ENCODE measurements at regions not wholly inside any gene's neighbourhood (a gene's known extent, or its start where the extent isn't known, plus 50 kb on each side); places are given as distances from the start of the nearest gene placed in this dataset.
"Not testable (repeated sequence)": the region's sequence is repeated elsewhere in the genome, so short reads cannot be mapped to it uniquely, and the experiment has no call there.

DNA sequence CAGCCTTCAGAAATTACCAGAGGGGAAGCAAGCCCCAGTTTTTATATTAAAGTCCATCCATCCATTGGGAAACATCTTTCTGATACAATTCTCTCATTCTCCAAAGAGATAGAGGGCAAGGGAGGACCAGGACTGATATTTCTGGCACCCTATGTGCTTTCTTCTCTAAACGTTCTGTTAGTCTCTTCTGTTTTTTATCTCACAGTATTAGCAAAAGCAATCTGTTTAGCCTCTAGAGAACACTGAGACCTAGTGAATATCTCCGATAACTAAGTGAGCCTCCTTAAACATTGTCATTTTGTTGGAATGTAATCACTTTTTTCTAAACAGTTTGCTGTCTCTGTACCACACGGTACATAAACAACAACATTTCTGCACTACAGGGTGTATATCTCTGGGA, 464.6 kb downstream of the JRKL start:
- TF ChIP-seq, protein P1, sequence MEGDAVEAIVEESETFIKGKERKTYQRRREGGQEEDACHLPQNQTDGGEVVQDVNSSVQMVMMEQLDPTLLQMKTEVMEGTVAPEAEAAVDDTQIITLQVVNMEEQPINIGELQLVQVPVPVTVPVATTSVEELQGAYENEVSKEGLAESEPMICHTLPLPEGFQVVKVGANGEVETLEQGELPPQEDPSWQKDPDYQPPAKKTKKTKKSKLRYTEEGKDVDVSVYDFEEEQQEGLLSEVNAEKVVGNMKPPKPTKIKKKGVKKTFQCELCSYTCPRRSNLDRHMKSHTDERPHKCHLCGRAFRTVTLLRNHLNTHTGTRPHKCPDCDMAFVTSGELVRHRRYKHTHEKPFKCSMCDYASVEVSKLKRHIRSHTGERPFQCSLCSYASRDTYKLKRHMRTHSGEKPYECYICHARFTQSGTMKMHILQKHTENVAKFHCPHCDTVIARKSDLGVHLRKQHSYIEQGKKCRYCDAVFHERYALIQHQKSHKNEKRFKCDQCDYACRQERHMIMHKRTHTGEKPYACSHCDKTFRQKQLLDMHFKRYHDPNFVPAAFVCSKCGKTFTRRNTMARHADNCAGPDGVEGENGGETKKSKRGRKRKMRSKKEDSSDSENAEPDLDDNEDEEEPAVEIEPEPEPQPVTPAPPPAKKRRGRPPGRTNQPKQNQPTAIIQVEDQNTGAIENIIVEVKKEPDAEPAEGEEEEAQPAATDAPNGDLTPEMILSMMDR (IDR thresholded peaks at IDR 0.05; ENCODE audit: insufficient read depth, low read depth, low read length), result no peak
- no peak for DNase-seq (ENCODE audit: low read depth)
- no peak overlapping the region for H3K4me3 ChIP-seq (ENCODE audit: low read depth, low read length)

DNA sequence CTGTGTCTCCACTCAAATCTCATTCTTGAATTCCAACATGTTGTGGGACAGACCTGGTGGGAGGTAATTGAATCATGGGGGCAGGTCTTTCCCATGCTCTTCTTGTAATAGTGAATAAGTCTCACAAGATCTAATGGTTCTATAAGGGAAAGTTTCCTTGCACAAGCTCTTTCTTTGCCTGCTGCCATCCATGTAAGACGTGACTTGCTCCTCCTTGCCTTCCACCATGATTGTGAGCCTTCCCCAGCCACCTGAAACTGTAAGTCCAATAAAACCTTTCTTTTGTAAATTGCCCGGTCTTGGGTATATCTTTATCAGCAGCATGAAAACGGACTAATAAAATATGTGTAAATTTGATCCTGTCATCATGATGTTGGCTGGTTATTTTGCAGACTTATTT, 471.9 kb downstream of the JRKL start:
- not testable (repeated sequence) for DNase-seq (ENCODE audit: low read depth); H3K4me3 ChIP-seq (ENCODE audit: low read depth, low read length)

DNA sequence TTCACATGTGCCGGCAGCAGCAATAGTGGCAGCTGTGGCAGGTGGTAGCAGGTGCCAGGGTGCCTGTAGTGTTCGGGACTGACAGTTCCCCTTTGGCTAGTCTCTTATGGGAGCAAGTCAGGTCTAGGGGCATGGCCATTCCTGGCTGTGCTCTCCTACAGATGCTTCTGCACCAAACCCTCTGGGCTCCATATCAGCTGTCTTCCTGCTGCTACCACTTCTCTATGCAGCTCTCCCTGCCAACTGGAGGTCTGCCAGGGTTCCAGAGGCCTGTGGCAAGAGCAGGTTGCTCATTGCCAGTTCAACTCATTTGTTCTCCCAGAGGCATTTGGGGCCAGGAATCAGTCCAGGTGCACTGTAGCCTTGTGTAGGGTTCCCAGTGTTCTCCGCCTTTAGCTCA, 473.7 kb downstream of the JRKL start:
- TF ChIP-seq, protein P1 (IDR thresholded peaks at IDR 0.05; ENCODE audit: insufficient read depth, low read depth, low read length), result no peak
- no peak for DNase-seq (ENCODE audit: low read depth)
- no peak overlapping the region for H3K4me3 ChIP-seq (ENCODE audit: low read depth, low read length)

DNA sequence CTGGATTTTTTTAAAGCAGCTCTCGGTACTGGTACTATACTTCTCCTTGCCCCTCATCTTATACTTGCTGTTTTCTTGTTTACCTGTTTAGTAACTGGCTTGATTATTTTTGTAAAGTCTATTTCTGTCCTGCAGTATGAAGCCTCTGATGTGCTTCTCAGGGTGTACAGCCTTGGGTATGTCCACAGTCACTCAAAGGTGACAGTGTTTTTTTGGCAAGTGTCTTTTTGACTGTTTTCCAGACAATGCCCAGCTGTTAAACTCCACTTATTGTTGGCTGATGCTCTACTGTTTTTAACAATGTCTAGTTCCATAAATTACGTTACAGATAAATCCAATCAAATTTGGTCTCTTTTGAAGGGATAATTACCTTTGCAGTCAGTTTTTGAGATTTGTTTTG, 475.2 kb downstream of the JRKL start:
- TF ChIP-seq, protein P1 (IDR thresholded peaks at IDR 0.05; ENCODE audit: insufficient read depth, low read depth, low read length), result no peak
- H3K4me3 ChIP-seq (ENCODE audit: low read depth, low read length), result no peak overlapping the region
- DNase-seq (ENCODE audit: low read depth), result no peak

DNA sequence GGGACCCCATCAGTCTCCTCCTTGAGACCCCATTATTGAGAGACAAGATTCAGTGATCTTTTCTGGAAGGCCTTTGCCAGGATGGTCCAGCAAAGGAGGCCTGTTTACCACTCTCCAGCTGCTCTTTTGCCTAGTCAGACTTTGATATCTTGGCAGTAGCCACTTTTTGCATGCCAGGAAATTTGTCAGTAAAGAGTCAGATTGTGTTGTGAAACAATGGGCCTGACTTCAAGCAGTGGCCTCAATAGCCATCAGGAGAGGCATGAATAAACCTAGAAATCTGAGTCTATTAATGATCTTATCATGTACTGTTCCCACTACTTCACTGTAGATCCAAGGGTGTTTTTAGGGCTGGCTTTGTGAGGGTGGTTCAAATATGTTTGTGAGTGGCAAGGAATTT, 479.4 kb downstream of the JRKL start:
- DNase-seq (ENCODE audit: low read depth), result no peak
- H3K4me3 ChIP-seq (ENCODE audit: low read depth, low read length), result no peak overlapping the region
- TF ChIP-seq, protein P1 (IDR thresholded peaks at IDR 0.05; ENCODE audit: insufficient read depth, low read depth, low read length), result no peak

DNA sequence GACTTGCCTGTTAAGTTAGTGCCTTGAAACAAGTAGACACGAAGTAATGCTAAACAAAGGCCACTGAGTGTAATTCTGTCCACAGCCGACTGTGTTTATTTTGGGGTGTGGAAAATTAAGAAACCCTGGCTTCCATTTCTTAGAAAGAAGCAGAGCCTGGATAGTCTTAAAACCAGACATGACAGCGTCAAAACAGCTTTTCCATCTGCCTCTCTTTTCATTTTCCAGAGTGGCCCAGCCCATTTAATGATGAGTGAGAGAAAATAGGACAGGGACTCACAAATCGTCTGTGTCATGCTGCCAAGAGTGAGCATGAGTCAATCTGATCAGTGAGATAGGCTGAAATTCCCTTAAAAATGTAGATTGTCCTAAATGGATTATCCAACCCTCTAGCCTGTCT, 485.9 kb downstream of the JRKL start:
- TF ChIP-seq, protein P1 (IDR thresholded peaks at IDR 0.05; ENCODE audit: insufficient read depth, low read depth, low read length), result no peak
- DNase-seq (ENCODE audit: low read depth), result no peak
- no peak overlapping the region for H3K4me3 ChIP-seq (ENCODE audit: low read depth, low read length)

DNA sequence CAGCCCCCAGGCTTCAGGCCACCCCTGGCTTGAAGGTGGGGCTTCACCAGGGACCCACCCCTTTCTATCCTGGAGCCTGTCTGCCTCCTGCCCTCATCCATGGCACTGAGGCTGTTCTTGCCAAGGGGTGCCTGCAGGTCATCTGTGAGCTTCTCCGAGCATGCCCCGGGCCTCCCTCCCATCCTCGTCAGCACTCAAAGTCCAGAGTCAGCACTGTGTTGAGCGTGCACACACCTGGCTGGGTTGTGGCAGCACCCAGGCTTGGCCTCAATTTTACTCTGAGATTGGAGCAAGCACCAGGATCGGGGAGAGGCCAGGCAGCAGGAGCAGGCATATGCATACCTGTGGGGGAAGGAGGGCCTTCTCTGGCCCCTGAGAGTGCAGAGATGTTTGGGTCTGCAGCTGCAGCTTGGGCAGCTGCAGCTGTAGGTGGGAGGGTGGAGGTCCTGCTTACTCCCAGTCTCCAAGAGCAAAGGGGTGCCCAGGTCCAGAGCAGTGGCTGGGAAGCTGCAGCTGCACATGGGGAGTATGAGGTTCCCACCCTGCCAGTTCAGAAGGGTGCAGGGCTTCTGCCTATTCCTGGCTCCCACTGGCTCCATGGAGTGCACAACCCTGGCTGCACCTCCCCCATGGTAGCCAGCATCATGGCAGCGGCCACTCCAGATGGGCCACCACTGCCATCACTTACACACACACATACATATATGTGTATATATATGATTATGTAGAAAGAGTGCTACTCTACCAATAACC, 488.7 kb downstream of the JRKL start:
- no peak for DNase-seq (ENCODE audit: low read depth)
- TF ChIP-seq, protein P1 (IDR thresholded peaks at IDR 0.05; ENCODE audit: insufficient read depth, low read depth, low read length), result no peak
- H3K4me3 ChIP-seq (ENCODE audit: low read depth, low read length), result no peak overlapping the region

DNA sequence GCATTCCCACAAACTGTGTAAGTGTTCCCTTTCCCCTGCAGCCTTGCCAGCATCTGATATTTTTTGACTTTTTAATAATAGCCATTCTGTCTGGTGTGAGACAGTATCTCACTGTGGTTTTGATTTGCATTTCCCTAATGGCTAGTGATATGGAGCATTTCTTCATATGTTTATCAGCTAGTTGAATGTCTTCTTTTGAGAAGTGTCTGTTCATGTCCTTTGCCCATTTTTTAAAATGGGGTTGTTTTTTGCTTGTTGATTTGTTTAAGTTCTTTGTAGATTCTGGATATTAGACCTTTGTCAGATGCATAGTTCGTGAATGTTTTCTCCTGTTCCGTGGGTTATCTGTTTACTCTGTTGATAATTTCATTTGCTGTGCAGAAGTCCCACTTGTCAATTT, 492.8 kb downstream of the JRKL start:
- not testable (repeated sequence) for H3K4me3 ChIP-seq (ENCODE audit: low read depth, low read length); DNase-seq (ENCODE audit: low read depth)

Data from fibroblast of villous mesenchyme (primary cell).